ENCODE measurements at regions not wholly inside any gene's neighbourhood (a gene's known extent, or its start where the extent isn't known, plus 50 kb on each side); places are given as distances from the start of the nearest gene placed in this dataset.

GRCh38 chr2:15855766-15856260, 84.5 kb upstream of the MYCN start:
- no peak for ATAC-seq (ENCODE audit: insufficient read depth, low read depth)
- no peak overlapping the region for H3K4me2 ChIP-seq (ENCODE audit: insufficient read depth, low read length)
- no peak overlapping the region for H3K27ac ChIP-seq (ENCODE audit: low read length)

GRCh38 chr2:15856318-15856717, 84.0 kb upstream of the MYCN start:
- H3K79me2 ChIP-seq (ENCODE audit: insufficient read depth, low read length): no peaks in the 10 kb centered on the region
- H3K36me3 ChIP-seq (ENCODE audit: insufficient read depth, low read length): no peaks in the 10 kb centered on the region
- no peaks in the 10 kb centered on the region for H3K4me1 ChIP-seq (ENCODE audit: insufficient read depth, low read length)
- no peak overlapping the region for H3K4me2 ChIP-seq (ENCODE audit: insufficient read depth, low read length)
- no peaks in the 10 kb centered on the region for H4K20me1 ChIP-seq (ENCODE audit: insufficient read depth, low read length)
- H3K27ac ChIP-seq (ENCODE audit: low read length): no peak overlapping the region
- H3K4me3 ChIP-seq (ENCODE audit: low read depth in 1 of 2, low read length in 2 of 2): no peak overlapping the region
- no peak overlapping the region for H3K9ac ChIP-seq (ENCODE audit: low read depth, low read length)
- H3K9me3 ChIP-seq (ENCODE audit: insufficient read depth, low read length, severe bottlenecking): no peaks in the 10 kb centered on the region
- no peaks in the 10 kb centered on the region for H3K27me3 ChIP-seq (ENCODE audit: insufficient read depth, low read length, poor library complexity)
- no peak for ATAC-seq (ENCODE audit: insufficient read depth, low read depth)
- no peak for DNase-seq
- TF ChIP-seq EZH2 (IDR thresholded peaks at IDR 0.05; ENCODE audit: borderline replicate concordance, low read depth, low read length, severe bottlenecking) (no peak), CTCF (IDR thresholded peaks at IDR 0.05; ENCODE audit: borderline replicate concordance, extremely low read depth, low read length, poor library complexity, severe bottlenecking) (no peak)
- no peak overlapping the region for H2AFZ ChIP-seq (ENCODE audit: low read depth, low read length)

More at GRCh38 chr2:15855766-15856260, 84.5 kb upstream of the MYCN start:
- DNase-seq: no peak
- Histone ChIP-seq H3K36me3 (ENCODE audit: insufficient read depth, low read length) (no peaks in the 10 kb centered on the region), H3K4me3 (ENCODE audit: low read depth in 1 of 2, low read length in 2 of 2) (no peak overlapping the region), H4K20me1 (ENCODE audit: insufficient read depth, low read length) (no peaks in the 10 kb centered on the region), H3K9ac (ENCODE audit: low read depth, low read length) (no peak overlapping the region), H3K27me3 (ENCODE audit: insufficient read depth, low read length, poor library complexity) (no peaks in the 10 kb centered on the region), H3K4me1 (ENCODE audit: insufficient read depth, low read length) (no peaks in the 10 kb centered on the region), H3K9me3 (ENCODE audit: insufficient read depth, low read length, severe bottlenecking) (no peaks in the 10 kb centered on the region), H3K79me2 (ENCODE audit: insufficient read depth, low read length) (no peaks in the 10 kb centered on the region), H2AFZ (ENCODE audit: low read depth, low read length) (no peak overlapping the region)
- TF ChIP-seq EZH2 (IDR thresholded peaks at IDR 0.05; ENCODE audit: borderline replicate concordance, low read depth, low read length, severe bottlenecking) (no peak), CTCF (IDR thresholded peaks at IDR 0.05; ENCODE audit: borderline replicate concordance, extremely low read depth, low read length, poor library complexity, severe bottlenecking) (no peak)

- H3K9me3 ChIP-seq (ENCODE audit: insufficient read depth, low read length, severe bottlenecking): no peaks in the 10 kb centered on the region
- no peaks in the 10 kb centered on the region for H3K36me3 ChIP-seq (ENCODE audit: insufficient read depth, low read length)
- no peaks in the 10 kb centered on the region for H3K27me3 ChIP-seq (ENCODE audit: insufficient read depth, low read length, poor library complexity)
- DNase-seq (no peak), ATAC-seq (ENCODE audit: insufficient read depth, low read depth) (no peak)
- no peak overlapping the region for H3K4me2 ChIP-seq (ENCODE audit: insufficient read depth, low read length)
- H3K4me3 ChIP-seq (ENCODE audit: low read depth in 1 of 2, low read length in 2 of 2): no peak overlapping the region
- no peak overlapping the region for H2AFZ ChIP-seq (ENCODE audit: low read depth, low read length)
- H3K27ac ChIP-seq (ENCODE audit: low read length): no peak overlapping the region
- no peak overlapping the region for H3K9ac ChIP-seq (ENCODE audit: low read depth, low read length)
- H3K4me1 ChIP-seq (ENCODE audit: insufficient read depth, low read length): no peaks in the 10 kb centered on the region
- H4K20me1 ChIP-seq (ENCODE audit: insufficient read depth, low read length): no peaks in the 10 kb centered on the region
- TF ChIP-seq EZH2 (IDR thresholded peaks at IDR 0.05; ENCODE audit: borderline replicate concordance, low read depth, low read length, severe bottlenecking) (no peak), CTCF (IDR thresholded peaks at IDR 0.05; ENCODE audit: borderline replicate concordance, extremely low read depth, low read length, poor library complexity, severe bottlenecking) (no peak)
- no peaks in the 10 kb centered on the region for H3K79me2 ChIP-seq (ENCODE audit: insufficient read depth, low read length)
Measured at GRCh38 chr2:15858466-15858865, 81.9 kb upstream of the MYCN start.

All from DND-41 (cell line).